ENCODE measurements at regions not wholly inside any gene's neighbourhood (a gene's known extent, or its start where the extent isn't known, plus 50 kb on each side); places are given as distances from the start of the nearest gene placed in this dataset.
"Not testable (repeated sequence)": the region's sequence is repeated elsewhere in the genome, so short reads cannot be mapped to it uniquely, and the experiment has no call there.

GRCh38 chr17:34771891-34772290, 189.4 kb downstream of the CCT6B start:
- DNase-seq: no peak

GRCh38 chr17:34770586-34770985, 190.7 kb downstream of the CCT6B start:
- no peak for DNase-seq

- DNase-seq: no peak
These were observed 190.5 kb downstream of the TMEM132E start for GRCh38 chr17:34769899-34770298.

- DNase-seq: no peak
These were observed 189.7 kb downstream of the TMEM132E start for GRCh38 chr17:34769049-34769448.

GRCh38 chr17:34765291-34765690, 185.9 kb downstream of the TMEM132E start:
- no peak for DNase-seq

GRCh38 chr17:34764716-34765115, 185.3 kb downstream of the TMEM132E start:
- DNase-seq: no peak

- DNase-seq: no peak
These were observed 184.6 kb downstream of the TMEM132E start for GRCh38 chr17:34763728-34764665.

GRCh38 chr17:34762078-34762477, 182.7 kb downstream of the TMEM132E start:
- DNase-seq: no peak

- no peak for DNase-seq
These were observed 182.3 kb downstream of the TMEM132E start for GRCh38 chr17:34761646-34762045.

GRCh38 chr17:34760931-34761495, 181.6 kb downstream of the TMEM132E start:
- no peak for DNase-seq

- no peak for DNase-seq
These were observed 179.3 kb downstream of the TMEM132E start for GRCh38 chr17:34758718-34759117.

GRCh38 chr17:34758316-34758715, 178.9 kb downstream of the TMEM132E start:
- no peak for DNase-seq

- DNase-seq: no peak
These were observed 178.2 kb downstream of the TMEM132E start for GRCh38 chr17:34757611-34758010.

GRCh38 chr17:34757106-34757505, 177.7 kb downstream of the TMEM132E start:
- DNase-seq: no peak

GRCh38 chr17:34756637-34757021, 177.2 kb downstream of the TMEM132E start:
- no peak for DNase-seq

GRCh38 chr17:34755981-34756636, 176.7 kb downstream of the TMEM132E start:
- no peak for DNase-seq

- no peak for DNase-seq
These were observed 176.0 kb downstream of the TMEM132E start for GRCh38 chr17:34755371-34755770.

- no peak for DNase-seq
These were observed 170.6 kb downstream of the TMEM132E start for GRCh38 chr17:34750004-34750403.

- no peak for DNase-seq
These were observed 162.6 kb downstream of the TMEM132E start for GRCh38 chr17:34741967-34742366.

GRCh38 chr17:34740565-34741520, 161.5 kb downstream of the TMEM132E start:
- no peak for DNase-seq

- no peak for DNase-seq
These were observed 160.0 kb downstream of the TMEM132E start for GRCh38 chr17:34739386-34739785.

- DNase-seq: not testable (repeated sequence)
These were observed 158.3 kb downstream of the TMEM132E start for GRCh38 chr17:34737673-34738072.

GRCh38 chr17:34736611-34737010, 157.2 kb downstream of the TMEM132E start:
- DNase-seq: no peak

All from activated naive CD4-positive, alpha-beta T cell (primary cell).